NB4 (cell line): ENCODE measurements at regions not wholly inside any gene's neighbourhood (a gene's known extent, or its start where the extent isn't known, plus 50 kb on each side); places are given as distances from the start of the nearest gene placed in this dataset.

ENCODE experiments used
- DNase-seq: peaks from one replicate; pipeline ENCODE4 v3.0.0; 2010; ENCODE audit warnings: low read depth
- H3K4me3 ChIP-seq: one replicate; pipeline ENCODE4 v1.5.1; 2011; ENCODE audit warnings: mild to moderate bottlenecking, low read depth, low read length, moderate library complexity
- MYC ChIP-seq: IDR thresholded peaks from 2 replicates; pipeline ENCODE4 v1.6.1; 2011; ENCODE audit warnings: low read depth, low read length
- POLR2A ChIP-seq: IDR thresholded peaks from 2 replicates; pipeline ENCODE4 v1.6.1; 2011; ENCODE audit warnings: mild to moderate bottlenecking; ENCODE audit not compliant: insufficient read length; ENCODE audit errors: extremely low read depth
- TF ChIP-seq, protein P1 (sequence below): IDR thresholded peaks from one replicate; pipeline ENCODE4 v1.5.1; 2012; ENCODE audit warnings: low read depth, low read length
- TF ChIP-seq, protein P2 (sequence below): IDR thresholded peaks from 2 replicates; pipeline ENCODE4 v1.6.1; 2011; ENCODE audit warnings: low read depth, low read length

DNA sequence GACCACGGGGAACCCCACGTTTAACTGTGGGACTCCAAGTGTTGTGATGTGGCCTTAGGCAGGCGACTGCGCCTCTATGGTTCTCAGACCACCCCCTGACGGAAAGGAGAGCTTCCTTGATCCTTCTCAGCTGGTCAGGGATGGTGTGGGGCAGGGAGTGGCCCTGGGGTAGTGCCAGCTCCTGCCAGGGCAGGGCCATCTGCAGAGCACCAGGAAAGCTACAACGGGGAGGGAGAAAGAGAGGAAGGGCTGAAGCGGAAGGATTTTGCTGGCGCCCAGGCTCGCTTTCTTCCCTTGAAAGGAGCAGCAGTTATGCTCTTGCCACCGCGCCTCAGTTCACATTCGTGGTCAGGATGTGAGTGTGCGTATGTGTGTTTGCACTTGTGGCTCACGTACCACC lies 74.9 kb upstream of the PCBD1 start:
- no peak overlapping the region for H3K4me3 ChIP-seq
- TF ChIP-seq, protein P1, sequence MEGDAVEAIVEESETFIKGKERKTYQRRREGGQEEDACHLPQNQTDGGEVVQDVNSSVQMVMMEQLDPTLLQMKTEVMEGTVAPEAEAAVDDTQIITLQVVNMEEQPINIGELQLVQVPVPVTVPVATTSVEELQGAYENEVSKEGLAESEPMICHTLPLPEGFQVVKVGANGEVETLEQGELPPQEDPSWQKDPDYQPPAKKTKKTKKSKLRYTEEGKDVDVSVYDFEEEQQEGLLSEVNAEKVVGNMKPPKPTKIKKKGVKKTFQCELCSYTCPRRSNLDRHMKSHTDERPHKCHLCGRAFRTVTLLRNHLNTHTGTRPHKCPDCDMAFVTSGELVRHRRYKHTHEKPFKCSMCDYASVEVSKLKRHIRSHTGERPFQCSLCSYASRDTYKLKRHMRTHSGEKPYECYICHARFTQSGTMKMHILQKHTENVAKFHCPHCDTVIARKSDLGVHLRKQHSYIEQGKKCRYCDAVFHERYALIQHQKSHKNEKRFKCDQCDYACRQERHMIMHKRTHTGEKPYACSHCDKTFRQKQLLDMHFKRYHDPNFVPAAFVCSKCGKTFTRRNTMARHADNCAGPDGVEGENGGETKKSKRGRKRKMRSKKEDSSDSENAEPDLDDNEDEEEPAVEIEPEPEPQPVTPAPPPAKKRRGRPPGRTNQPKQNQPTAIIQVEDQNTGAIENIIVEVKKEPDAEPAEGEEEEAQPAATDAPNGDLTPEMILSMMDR, result no peak
- TF ChIP-seq, protein P2, sequence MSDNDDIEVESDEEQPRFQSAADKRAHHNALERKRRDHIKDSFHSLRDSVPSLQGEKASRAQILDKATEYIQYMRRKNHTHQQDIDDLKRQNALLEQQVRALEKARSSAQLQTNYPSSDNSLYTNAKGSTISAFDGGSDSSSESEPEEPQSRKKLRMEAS, result no peak
- TF ChIP-seq POLR2A, result no peak
- TF ChIP-seq MYC, result no peak
- no peak for DNase-seq

DNA sequence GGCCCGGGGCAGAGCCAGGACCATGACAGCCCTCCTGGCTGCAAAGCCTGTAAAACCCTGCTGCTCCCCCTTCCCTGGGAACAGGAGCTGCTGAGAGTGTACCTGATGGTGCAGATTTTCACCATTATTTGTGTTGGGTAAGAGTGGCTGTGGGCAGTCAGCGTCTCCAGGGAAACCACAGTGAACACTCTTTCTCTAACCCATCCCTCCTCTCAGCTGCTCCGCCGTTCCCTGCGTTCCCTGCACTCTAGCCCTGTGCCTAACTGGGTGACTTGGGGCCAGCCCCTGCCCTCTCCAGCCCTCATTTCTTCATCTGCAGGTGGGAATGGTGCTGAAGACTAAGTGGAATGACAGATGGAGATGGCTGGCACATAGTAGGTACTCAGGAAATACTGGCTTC lies 75.9 kb upstream of the PCBD1 start:
- no peak overlapping the region for H3K4me3 ChIP-seq
- no peak for DNase-seq
- TF ChIP-seq, protein P2, result no peak
- TF ChIP-seq POLR2A, result no peak
- no peak for TF ChIP-seq MYC
- TF ChIP-seq, protein P1, result no peak

DNA sequence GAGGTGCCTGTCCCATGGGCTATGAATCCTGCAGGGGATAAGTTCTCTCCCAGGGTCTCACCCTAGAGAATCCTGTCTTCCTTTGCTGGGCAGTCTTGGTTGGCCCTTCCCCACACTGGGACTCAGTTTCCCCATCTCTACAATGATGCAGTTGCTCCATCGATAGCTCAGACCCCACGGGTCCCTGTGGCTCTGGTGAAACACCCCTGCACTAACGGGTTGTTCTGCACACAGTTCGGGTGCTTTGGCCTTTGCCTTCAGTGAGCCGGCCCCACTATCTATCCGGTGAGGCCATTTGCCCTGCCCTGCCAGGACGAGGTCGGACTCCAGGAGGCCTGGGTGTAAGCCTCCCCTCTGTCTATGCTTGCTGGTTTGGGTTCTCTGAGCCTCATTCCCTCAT lies 76.5 kb upstream of the PCBD1 start:
- no peak overlapping the region for H3K4me3 ChIP-seq
- no peak for DNase-seq
- no peak for TF ChIP-seq MYC
- TF ChIP-seq POLR2A, result no peak
- TF ChIP-seq, protein P2, result no peak

DNA sequence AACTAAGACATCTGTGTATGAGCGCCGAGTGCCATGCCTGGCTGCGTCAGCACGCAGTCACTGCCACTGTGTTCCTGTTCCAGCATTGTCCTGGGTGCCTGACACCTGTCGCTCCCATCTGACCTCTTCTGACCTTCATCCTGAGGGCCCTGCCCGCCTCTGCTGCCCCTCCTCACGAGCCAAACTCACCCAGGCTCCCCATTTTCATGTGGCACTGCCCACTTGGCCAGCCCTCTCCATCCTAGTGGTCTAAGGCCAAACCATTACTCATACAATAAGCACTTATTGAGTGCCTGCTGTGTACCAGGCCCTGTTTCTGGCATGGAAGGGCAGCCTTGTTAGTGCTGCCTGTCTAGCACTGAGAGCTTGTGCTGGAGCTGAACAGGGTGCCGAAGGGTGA lies 77.2 kb upstream of the PCBD1 start:
- TF ChIP-seq, protein P1, result no peak
- TF ChIP-seq, protein P2, result no peak
- TF ChIP-seq MYC (no peak), POLR2A (no peak)
- no peak overlapping the region for H3K4me3 ChIP-seq
- no peak for DNase-seq

DNA sequence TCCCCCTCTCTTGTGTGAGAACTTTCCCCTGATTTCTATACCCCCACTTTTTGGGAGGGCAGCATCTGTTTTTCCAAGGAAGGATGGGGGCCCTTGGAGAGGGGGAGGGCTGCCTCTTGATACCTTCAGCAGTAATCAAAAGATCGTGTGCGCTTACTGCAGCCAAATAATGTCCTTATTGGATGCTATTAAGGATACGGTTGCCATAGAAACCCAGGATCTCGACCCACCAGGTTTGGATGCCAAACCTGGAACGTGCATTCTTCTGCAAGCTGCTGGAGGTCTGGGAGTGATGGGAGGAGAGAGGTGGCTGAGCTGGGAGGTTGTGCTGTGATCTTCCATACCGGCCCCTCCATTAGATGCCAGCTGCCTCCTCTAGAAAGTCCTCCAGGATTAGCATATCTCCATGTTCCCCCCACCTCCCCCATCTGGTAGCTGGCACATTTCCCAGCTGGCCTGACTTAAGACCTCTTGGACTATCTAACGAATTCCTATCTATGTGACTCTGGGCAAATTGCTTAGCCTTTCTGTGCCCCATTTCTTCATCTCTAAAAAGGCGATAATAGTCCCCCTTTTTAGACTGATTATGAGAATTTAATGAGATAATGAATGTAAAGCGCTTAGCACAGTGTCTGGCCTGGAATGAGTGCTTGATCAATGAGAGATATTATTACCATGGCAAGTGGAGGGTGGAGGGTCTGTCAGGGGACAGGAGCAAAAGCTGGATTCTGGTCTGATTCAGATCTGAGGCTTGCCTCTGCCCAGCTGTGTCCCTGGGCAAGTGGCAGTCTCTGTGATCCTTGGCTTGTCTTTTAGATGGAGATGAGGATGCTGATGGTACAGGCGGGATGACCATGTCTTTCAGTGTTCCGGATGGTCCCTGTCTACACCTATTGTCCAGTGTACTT lies 78.5 kb upstream of the PCBD1 start:
- TF ChIP-seq POLR2A (no peak), MYC (no peak)
- TF ChIP-seq, protein P2, result no peak
- TF ChIP-seq, protein P1, result no peak
- DNase-seq, result no peak
- H3K4me3 ChIP-seq, result no peak overlapping the region
